HPDE6-E6E7 (cell line): ENCODE measurements at regions not wholly inside any gene's neighbourhood (a gene's known extent, or its start where the extent isn't known, plus 50 kb on each side); places are given as distances from the start of the nearest gene placed in this dataset.

ENCODE experiments used
- DNase-seq: peaks from one replicate; pipeline ENCODE4 v3.0.0; 2011; ENCODE audit warnings: missing footprints; ENCODE audit errors: extremely low spot score

DNA sequence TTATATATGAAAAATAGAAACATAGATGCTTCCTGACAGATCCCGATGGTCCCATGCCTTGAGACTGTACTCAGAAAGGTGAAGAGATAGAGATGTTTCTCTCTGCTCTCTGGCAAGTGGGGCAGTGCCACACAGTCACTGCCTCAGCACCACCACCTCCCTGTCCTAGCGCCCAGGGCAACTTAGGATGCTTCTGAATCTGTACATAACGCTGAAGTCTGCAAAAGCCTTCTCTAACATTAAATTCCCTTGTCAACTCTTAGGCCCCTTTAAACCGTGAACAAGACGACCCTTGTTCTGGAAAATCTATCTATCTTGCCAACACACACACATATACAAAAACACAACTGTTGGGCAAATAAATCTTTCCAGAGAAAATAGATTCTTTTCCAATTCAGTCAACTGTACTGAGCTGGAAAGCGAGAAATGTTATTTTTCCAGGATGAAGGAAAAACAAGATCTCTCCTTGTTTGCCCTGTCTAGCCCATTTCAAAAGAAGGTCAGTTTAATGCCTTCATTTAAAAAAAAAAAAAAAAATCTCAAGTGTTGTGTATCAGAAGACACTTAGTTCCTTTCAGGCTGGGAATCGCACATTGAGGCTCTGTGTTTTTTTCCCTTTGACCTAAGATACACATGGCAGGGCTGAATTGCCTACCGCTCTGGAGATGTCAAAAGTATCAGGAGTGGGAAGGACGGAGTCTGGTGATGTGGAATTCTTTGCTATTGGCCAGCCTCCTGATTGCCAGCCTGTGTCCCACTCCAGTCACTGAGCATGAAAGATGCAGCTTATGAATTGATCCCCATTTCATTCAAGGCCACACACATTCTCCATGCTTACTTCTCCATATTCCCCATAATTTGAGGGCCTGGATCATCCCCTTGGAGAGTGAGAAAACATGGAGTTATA lies 241.4 kb downstream of the LACC1 start:
- DNase-seq: no peak

GRCh38 chr13:44124352-44124751 lies 244.6 kb downstream of the LACC1 start:
- no peak for DNase-seq

- DNase-seq: no peak
These were observed 246.3 kb downstream of the LACC1 start for GRCh38 chr13:44125943-44126469.

- DNase-seq: no peak
These were observed 245.0 kb upstream of the SERP2 start for GRCh38 chr13:44128552-44129001.

GRCh38 chr13:44129418-44129817 lies 244.2 kb upstream of the SERP2 start:
- DNase-seq: no peak

- DNase-seq: no peak
These were observed 242.5 kb upstream of the SERP2 start for GRCh38 chr13:44131069-44131614.

- DNase-seq: no peak
These were observed 240.9 kb upstream of the SERP2 start for GRCh38 chr13:44132710-44133109.

GRCh38 chr13:44133626-44134025 lies 240.0 kb upstream of the SERP2 start:
- DNase-seq: no peak

- DNase-seq: no peak
These were observed 238.1 kb upstream of the SERP2 start for GRCh38 chr13:44135566-44135965.

DNA sequence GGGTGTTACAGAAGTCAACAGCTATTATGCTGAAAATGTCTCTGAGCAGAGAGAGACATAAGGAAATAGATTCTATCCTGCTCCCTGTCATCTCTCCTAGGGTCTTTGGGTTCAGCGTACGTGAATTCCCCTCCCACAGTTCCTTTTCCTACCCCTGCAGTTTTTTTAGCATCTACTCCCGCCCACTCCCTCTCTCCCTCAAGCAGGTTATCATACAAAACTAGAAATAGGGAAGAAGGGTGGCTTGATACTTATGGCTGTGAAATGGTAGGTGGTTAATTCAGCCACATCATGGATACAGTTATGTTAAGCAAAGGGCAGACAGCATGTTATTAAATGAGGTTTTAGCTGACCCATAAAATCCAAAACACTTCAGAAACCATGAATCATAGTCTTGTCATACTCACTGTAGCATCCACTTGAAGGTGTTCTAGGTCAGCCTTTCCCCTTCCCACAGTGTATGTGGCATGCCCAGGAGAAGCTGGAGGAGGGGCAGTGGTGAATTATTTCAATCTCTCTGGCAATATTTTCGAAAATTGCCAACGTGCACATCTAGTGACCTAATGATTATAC lies 236.8 kb upstream of the SERP2 start:
- DNase-seq: no peak

- DNase-seq: no peak
These were observed 236.2 kb upstream of the SERP2 start for GRCh38 chr13:44137466-44137865.

- DNase-seq: no peak
These were observed 233.5 kb upstream of the SERP2 start for GRCh38 chr13:44140146-44140545.

GRCh38 chr13:44140888-44141724 lies 232.5 kb upstream of the SERP2 start:
- DNase-seq: no peak

DNA sequence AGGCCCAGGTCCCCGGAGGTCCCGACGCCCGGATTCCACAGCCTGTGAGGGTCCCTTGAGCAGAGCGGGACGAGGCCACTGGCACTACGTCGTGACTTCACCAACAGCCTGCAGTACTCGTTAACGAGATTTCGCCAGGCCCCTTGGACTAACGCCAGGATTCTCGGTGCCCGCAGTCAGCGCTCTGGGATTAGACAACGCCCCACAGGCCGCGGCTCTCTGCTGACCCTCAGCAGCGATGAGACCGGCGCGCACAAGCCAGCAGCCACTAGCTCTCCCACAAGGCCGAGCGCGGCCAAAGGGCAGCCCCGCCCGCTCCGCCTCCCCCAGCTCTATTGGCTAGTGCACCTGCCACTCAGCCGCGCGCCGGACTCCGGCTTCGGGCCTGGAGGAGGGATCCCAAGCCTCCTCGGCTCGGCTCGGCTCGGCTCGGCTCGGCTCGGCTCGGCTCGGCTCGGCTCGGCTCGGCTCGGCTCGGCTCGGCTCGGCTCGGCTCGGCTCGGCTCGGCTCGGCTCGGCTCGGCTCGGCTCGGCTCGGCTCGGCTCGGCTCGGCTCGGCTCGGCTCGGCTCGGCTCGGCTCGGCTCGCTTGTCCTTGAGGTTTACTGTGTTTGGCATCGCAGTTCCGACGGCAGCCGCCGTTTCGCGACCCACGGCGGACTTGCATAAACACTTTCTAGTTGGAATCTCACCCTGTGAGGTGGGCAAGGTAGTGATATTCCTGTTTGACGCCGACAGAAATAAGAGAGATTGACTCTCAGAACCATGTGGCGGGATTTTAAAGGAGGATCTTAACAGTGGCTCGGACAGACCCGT lies 231.7 kb upstream of the SERP2 start:
- DNase-seq: peak; percentile 70

DNA sequence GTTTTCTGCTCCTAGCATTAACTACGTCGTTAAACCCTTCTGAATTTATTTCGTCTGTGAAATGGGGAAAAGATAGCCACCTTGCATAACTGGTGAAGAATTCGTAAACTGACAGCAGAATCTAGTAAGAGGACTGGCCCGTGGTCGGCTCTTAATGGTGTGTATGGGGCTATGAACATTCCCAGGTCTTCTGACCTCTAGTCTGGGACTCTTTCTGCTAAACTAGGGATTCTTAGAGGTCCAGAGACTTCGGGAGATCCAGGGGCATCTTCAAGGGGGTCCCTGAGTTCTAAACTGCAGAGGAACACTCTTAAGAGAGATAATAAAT lies 231.1 kb upstream of the SERP2 start:
- no peak for DNase-seq

GRCh38 chr13:44142941-44143665 lies 230.5 kb upstream of the SERP2 start:
- peak; percentile 25 for DNase-seq

DNA sequence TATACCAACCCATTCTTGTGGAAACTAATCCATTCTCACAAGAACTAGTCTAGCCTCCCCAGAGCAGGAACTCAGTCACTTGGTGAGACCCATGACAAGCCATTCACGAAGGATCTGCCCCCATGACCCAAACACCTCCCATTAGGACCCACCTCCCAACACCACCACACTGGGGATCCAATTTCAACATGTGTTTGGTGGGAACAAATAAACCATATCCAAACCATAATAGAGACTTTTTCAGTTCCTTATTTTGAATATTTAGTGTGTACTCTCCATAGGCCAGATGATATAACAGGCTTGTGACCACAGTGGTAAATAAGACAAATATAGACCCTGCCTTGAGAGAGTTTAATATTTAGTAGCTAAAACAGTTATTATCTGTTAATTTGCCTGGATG lies 227.5 kb upstream of the SERP2 start:
- DNase-seq: no peak

GRCh38 chr13:44147233-44147632 lies 226.4 kb upstream of the SERP2 start:
- no peak for DNase-seq

- DNase-seq: no peak
These were observed 226.0 kb upstream of the SERP2 start for GRCh38 chr13:44147648-44148047.

DNA sequence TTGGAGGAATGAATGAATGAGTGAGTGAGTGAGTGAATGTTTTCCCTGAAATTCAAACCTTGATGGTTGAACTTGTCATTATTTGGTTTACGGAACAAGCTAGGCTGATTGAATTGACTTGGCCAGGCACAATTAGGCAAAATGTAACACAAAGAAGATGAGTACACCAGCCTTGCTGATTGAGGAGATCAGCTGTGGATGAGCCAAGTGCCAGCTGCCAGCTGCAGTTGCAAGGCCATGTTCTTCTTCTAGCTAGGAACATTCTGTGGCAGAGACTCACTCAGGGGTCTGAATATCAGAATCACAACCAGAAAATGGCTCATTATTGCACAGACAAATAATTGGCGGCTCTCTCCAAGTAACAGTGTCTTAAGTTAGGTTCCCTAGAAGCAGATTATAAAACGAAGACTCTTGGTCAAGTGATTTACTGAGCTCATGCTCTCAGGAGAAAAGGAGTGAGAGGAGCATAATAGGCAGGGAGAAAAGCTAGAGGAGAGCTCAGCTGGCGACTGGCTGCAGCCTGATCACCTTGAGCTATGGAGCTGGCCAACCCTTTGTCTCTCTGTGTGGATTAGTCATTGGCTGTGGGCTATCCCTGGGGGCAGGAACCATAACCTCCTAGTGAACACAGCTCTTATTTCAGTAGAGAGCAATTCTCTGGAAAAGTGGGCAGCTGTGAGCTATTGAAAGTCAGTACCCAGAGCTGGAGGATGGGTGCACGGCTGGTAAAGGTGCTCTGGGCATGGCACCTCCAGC lies 225.3 kb upstream of the SERP2 start:
- no peak for DNase-seq
